ENCODE measurements at regions not wholly inside any gene's neighbourhood (a gene's known extent, or its start where the extent isn't known, plus 50 kb on each side); places are given as distances from the start of the nearest gene placed in this dataset.

DNA sequence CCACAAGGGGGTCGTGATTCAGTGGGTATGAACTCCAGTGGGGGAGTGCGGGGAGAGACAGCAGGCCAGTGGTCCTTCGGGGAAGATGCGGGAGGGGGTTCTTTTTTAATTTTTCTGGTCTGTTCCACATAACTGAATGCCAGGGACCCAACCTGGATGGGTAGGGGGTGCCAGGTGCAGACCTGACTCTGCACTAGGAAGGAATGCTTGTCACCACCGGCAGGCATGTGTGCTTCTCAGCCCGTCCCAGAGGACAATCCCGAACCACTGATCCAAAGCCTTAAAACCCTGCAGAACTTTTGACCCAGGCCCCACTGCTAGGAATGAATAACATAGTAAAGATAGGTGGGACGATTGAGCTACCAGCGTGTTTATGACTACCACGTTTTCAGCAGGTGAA, 72.0 kb downstream of the DIO3 start:
- no peaks in the 10 kb centered on the region for H3K36me3 Mint-ChIP-seq (ENCODE audit: low read depth)
- no peaks in the 10 kb centered on the region for H3K9me3 Mint-ChIP-seq
- H3K27me3 Mint-ChIP-seq (ENCODE audit: low read depth, poor library complexity) = peaks cover 40% of the 10 kb centered on the region
- H3K4me1 Mint-ChIP-seq = peaks cover under 1% of the 10 kb centered on the region
- no peak overlapping the region for H3K27ac Mint-ChIP-seq
- no peak overlapping the region for H3K4me3 Mint-ChIP-seq
- TF ChIP-seq, protein P1, sequence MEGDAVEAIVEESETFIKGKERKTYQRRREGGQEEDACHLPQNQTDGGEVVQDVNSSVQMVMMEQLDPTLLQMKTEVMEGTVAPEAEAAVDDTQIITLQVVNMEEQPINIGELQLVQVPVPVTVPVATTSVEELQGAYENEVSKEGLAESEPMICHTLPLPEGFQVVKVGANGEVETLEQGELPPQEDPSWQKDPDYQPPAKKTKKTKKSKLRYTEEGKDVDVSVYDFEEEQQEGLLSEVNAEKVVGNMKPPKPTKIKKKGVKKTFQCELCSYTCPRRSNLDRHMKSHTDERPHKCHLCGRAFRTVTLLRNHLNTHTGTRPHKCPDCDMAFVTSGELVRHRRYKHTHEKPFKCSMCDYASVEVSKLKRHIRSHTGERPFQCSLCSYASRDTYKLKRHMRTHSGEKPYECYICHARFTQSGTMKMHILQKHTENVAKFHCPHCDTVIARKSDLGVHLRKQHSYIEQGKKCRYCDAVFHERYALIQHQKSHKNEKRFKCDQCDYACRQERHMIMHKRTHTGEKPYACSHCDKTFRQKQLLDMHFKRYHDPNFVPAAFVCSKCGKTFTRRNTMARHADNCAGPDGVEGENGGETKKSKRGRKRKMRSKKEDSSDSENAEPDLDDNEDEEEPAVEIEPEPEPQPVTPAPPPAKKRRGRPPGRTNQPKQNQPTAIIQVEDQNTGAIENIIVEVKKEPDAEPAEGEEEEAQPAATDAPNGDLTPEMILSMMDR (IDR thresholded peaks at IDR 0.05) = no peak
- no peak for DNase-seq

DNA sequence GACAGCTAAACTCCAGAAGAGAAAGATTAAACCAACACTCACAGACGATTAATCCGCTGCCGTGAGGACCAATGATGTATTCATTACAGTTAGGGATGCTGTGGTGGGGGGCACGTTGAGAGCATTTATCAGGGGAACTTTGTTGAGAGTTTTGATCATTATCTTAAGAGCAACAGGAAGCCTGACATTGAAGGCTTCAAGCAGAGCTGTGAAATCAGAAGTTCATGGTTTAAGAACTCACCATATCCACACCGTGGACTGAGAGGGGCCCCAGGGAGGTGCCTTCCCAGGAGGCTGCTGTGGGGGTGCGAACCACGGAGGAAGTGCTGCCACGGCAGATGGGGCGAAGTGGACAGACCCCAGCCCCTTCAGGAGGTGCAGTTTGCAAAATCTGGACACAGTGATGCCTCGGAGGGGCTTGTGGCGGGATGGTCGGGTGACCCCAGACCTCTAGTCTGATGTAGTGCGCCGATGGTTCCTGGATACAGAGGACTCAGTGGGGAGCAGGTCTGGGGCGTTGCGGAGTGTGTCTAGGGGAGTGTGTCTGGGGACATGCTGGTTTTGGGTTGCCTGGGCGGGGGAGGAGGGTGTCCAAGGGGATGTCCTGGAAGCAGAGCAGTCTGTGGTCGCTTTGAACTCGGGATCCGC, 73.0 kb downstream of the DIO3 start:
- H3K4me1 Mint-ChIP-seq = no peaks in the 10 kb centered on the region

DNA sequence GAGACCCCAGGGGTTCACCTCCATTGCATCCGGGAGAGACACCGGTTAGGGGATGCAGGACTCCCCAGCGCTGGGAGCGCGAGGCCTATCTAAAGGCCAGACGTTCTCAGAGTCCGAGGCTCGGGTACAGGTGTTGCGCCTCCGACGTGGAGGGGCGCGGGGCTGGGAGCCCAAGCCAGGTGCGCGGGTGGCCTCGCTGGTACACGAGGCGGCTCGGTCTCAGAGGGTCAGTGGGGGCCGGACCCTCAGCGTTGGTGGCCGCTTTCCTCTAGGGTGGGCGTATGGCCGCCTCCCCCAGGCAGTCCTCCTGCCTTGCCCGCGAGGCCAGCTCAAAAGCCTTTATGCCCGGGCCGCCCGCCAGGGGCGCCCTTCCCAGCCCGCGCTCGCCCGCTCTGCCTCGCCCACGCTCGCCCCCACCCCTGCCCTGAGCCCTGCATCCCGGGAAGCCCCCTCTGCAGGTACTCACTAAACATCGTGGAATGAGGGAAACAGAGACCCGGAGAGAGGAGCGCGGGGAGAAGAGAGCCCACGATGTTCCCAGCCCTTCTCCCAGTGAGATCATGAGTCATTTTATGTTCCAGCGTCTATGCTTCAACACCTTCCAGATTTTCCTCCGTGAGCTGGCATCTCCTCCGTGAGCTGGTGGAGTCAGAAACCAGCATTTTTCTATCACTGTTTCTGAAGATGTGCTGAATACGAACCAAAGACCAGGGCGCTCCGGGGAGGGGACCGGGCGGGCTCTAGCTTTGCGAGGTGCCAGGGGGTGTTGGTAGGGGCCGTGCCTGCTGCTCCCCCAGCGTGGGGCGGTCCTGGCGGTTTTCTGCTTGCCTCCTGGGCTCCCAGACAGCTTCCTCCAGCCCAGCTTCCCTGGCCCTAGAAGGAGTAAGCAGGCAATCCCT, 73.8 kb downstream of the DIO3 start:
- Mint-ChIP-seq H3K9me3 (no peaks in the 10 kb centered on the region), H3K36me3 (ENCODE audit: low read depth) (no peaks in the 10 kb centered on the region), H3K27ac (no peak overlapping the region), H3K27me3 (ENCODE audit: low read depth, poor library complexity) (peaks cover 33% of the 10 kb centered on the region), H3K4me1 (no peaks in the 10 kb centered on the region), H3K4me3 (no peak overlapping the region)
- DNase-seq = no peak
- TF ChIP-seq, protein P1 (IDR thresholded peaks at IDR 0.05) = no peak

More for the DNA sequence above, 73.0 kb downstream of the DIO3 start:
- TF ChIP-seq, protein P1 (IDR thresholded peaks at IDR 0.05) = no peak
- no peak for DNase-seq
- no peaks in the 10 kb centered on the region for H3K36me3 Mint-ChIP-seq (ENCODE audit: low read depth)
- no peak overlapping the region for H3K27ac Mint-ChIP-seq
- no peaks in the 10 kb centered on the region for H3K9me3 Mint-ChIP-seq
- peaks cover 37% of the 10 kb centered on the region for H3K27me3 Mint-ChIP-seq (ENCODE audit: low read depth, poor library complexity)
- H3K4me3 Mint-ChIP-seq = no peak overlapping the region

DNA sequence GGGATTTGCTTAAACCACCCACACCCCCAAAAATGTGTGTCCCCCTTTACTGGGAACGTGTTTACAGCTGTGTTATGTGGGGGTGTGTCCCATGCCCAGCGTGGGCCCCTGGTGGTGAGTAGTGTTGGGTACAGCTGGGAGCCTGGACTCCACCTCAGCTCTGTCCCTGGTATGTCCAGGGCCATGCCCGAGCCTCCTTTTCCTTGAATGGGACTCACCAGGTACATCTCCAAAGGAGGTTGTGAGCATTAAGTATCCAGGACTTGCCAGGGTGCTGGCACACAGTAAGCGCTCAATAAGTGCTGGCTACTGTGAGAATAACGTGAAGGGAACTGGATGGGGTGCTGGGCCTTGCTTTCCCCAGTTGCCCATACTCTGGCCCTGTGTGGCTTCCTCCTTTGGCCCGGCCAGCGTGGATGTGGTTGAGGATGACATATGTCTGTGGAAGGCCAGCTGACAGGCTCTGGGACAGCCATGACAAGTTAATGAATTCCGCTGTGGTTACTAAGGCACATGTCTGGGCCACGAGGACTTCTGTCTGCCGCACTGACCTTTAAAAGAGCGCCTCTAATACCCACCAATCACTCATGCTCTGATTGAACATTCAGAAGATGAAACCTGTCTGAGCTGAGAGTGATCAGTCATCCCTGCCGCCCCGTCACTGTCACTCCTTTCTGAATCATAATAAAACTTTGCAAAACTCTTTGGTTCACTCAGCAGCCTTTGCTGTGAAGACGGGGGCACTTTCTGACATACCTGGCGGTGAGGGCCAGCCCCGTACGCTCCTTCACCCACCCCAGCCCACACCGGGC, 74.7 kb downstream of the DIO3 start:
- Mint-ChIP-seq H3K9me3 (no peaks in the 10 kb centered on the region), H3K36me3 (ENCODE audit: low read depth) (no peaks in the 10 kb centered on the region), H3K27ac (no peak overlapping the region), H3K27me3 (ENCODE audit: low read depth, poor library complexity) (peaks cover 27% of the 10 kb centered on the region), H3K4me3 (no peak overlapping the region), H3K4me1 (no peaks in the 10 kb centered on the region)
- TF ChIP-seq, protein P1 (IDR thresholded peaks at IDR 0.05) = no peak
- DNase-seq = no peak

DNA sequence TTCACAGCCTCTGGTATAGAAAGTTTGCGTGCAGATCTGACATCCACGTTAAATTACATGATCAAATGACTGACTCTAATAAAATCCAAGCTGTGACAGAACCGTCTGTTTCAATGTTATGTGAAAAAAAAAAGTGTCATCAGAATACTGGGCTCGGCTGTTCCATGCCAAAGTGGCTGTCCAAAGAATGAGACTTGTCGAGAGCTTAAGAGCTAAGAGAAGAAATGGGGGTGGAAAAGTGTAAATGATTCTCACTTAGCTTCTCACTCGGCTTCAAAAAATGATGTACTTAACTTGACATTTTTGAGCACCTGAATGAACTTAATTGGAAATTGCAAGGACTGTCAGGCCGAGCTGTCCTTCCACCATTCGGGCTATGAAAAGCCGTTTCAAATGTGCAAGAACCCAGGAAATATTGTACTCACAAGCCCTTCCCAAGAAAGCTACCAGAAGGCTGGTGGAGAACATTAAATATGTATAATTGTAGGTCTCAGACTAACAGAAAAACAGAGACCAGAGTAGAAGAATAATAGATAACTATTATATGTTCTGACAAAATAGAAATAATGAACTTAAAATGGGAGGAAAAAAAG, 78.0 kb downstream of the DIO3 start:
- TF ChIP-seq, protein P1 (IDR thresholded peaks at IDR 0.05) = no peak
- no peaks in the 10 kb centered on the region for H3K4me1 Mint-ChIP-seq
- no peak overlapping the region for H3K4me3 Mint-ChIP-seq
- H3K27ac Mint-ChIP-seq = no peak overlapping the region
- H3K27me3 Mint-ChIP-seq (ENCODE audit: low read depth, poor library complexity) = peaks cover 20% of the 10 kb centered on the region
- peaks cover 21% of the 10 kb centered on the region for H3K9me3 Mint-ChIP-seq
- no peaks in the 10 kb centered on the region for H3K36me3 Mint-ChIP-seq (ENCODE audit: low read depth)
- no peak for DNase-seq

Data from nephron progenitor cell (in vitro differentiated cells).